ENCODE measurements at regions not wholly inside any gene's neighbourhood (a gene's known extent, or its start where the extent isn't known, plus 50 kb on each side); places are given as distances from the start of the nearest gene placed in this dataset.

- no peak for DNase-seq (ENCODE audit: low read depth)
- TF ChIP-seq, protein P1, sequence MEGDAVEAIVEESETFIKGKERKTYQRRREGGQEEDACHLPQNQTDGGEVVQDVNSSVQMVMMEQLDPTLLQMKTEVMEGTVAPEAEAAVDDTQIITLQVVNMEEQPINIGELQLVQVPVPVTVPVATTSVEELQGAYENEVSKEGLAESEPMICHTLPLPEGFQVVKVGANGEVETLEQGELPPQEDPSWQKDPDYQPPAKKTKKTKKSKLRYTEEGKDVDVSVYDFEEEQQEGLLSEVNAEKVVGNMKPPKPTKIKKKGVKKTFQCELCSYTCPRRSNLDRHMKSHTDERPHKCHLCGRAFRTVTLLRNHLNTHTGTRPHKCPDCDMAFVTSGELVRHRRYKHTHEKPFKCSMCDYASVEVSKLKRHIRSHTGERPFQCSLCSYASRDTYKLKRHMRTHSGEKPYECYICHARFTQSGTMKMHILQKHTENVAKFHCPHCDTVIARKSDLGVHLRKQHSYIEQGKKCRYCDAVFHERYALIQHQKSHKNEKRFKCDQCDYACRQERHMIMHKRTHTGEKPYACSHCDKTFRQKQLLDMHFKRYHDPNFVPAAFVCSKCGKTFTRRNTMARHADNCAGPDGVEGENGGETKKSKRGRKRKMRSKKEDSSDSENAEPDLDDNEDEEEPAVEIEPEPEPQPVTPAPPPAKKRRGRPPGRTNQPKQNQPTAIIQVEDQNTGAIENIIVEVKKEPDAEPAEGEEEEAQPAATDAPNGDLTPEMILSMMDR (IDR thresholded peaks at IDR 0.05; ENCODE audit: control insufficient read depth, insufficient read depth, low read depth, low read length, missing control alignments): no peak
- H3K4me3 ChIP-seq (ENCODE audit: control insufficient read depth, low read depth, low read length): no peak overlapping the region
Measured at GRCh38 chr4:179225594-179225993, 1783.4 kb upstream of the AGA start.

GRCh38 chr4:179248821-179249220 is 1806.6 kb upstream of the AGA start:
- TF ChIP-seq, protein P1 (IDR thresholded peaks at IDR 0.05; ENCODE audit: control insufficient read depth, insufficient read depth, low read depth, low read length, missing control alignments): no peak
- DNase-seq (ENCODE audit: low read depth): no peak
- no peak overlapping the region for H3K4me3 ChIP-seq (ENCODE audit: control insufficient read depth, low read depth, low read length)

DNA sequence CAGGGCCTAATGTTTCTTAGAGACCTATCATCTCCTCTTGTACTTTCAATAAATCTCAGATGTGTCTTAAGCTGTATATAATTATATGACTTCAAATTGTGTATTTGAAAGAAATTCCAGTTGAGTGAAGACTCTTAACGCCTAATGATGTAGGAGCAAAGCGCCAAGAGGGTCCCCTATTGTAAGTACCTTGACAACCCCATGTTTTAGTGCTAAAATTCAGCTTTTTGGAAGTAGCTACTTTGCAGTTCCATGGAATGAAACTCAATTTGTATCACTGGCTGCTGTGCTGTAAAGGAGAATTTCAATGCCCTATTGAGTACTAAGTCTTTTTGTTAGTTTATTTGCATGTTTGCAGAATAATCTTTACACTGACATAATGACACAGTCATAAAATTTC is 1826.6 kb upstream of the AGA start:
- no peak overlapping the region for H3K4me3 ChIP-seq (ENCODE audit: control insufficient read depth, low read depth, low read length)
- DNase-seq (ENCODE audit: low read depth): no peak
- TF ChIP-seq, protein P1 (IDR thresholded peaks at IDR 0.05; ENCODE audit: control insufficient read depth, insufficient read depth, low read depth, low read length, missing control alignments): no peak

DNA sequence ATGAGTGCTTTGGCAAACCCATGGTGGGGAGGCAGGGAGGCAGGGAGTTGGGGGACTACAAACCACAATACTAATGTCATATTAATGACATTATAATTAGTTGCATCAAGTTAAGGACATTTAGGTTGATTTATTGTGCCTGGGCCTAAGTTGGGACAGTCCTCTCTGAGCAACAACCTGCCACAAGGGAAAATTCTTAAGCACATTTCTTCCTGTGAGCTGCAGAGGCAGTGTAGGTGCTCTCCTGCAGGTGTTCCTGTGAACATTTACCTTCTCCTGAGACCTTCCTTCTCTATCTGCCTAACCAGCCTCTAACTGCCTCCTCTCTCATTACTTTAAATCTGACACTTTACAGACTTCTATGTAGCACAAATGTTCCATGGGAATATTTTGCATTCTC is 1830.0 kb upstream of the AGA start:
- TF ChIP-seq, protein P1 (IDR thresholded peaks at IDR 0.05; ENCODE audit: control insufficient read depth, insufficient read depth, low read depth, low read length, missing control alignments): no peak
- no peak overlapping the region for H3K4me3 ChIP-seq (ENCODE audit: control insufficient read depth, low read depth, low read length)
- no peak for DNase-seq (ENCODE audit: low read depth)

GRCh38 chr4:179278647-179279046 is 1836.4 kb upstream of the AGA start:
- no peak overlapping the region for H3K4me3 ChIP-seq (ENCODE audit: control insufficient read depth, low read depth, low read length)
- no peak for DNase-seq (ENCODE audit: low read depth)
- TF ChIP-seq, protein P1 (IDR thresholded peaks at IDR 0.05; ENCODE audit: control insufficient read depth, insufficient read depth, low read depth, low read length, missing control alignments): no peak

GRCh38 chr4:179285696-179286095 is 1843.5 kb upstream of the AGA start:
- no peak overlapping the region for H3K4me3 ChIP-seq (ENCODE audit: control insufficient read depth, low read depth, low read length)
- DNase-seq (ENCODE audit: low read depth): no peak
- TF ChIP-seq, protein P1 (IDR thresholded peaks at IDR 0.05; ENCODE audit: control insufficient read depth, insufficient read depth, low read depth, low read length, missing control alignments): no peak

- H3K4me3 ChIP-seq (ENCODE audit: control insufficient read depth, low read depth, low read length): no peak overlapping the region
- TF ChIP-seq, protein P1 (IDR thresholded peaks at IDR 0.05; ENCODE audit: control insufficient read depth, insufficient read depth, low read depth, low read length, missing control alignments): no peak
- no peak for DNase-seq (ENCODE audit: low read depth)
Measured at GRCh38 chr4:179291657-179292056, 1849.4 kb upstream of the AGA start.

All from AG09309 (cell line).